SH-SY5Y (cell line): ENCODE measurements at regions not wholly inside any gene's neighbourhood (a gene's known extent, or its start where the extent isn't known, plus 50 kb on each side); places are given as distances from the start of the nearest gene placed in this dataset.

Experiments used
- GATA2 ChIP-seq: IDR thresholded peaks from 2 replicates; pipeline ENCODE4 v1.6.1; 2011; ENCODE audit warnings: mild to moderate bottlenecking, low read depth, low read length
- GATA3 ChIP-seq: IDR thresholded peaks from 2 replicates; pipeline ENCODE4 v1.6.1; 2011; ENCODE audit warnings: low read depth, mild to moderate bottlenecking, low read length, moderate library complexity

GRCh38 chr6:146892613-146893401, 294.0 kb downstream of the ADGB start:
- no peak for TF ChIP-seq GATA3
- TF ChIP-seq GATA2 = no peak

- no peak for TF ChIP-seq GATA3
Observed at GRCh38 chr6:146893690-146894089, 294.9 kb downstream of the ADGB start.

GRCh38 chr6:146894624-146895023, 295.9 kb downstream of the ADGB start:
- no peak for TF ChIP-seq GATA2

GRCh38 chr6:146895101-146895771, 296.5 kb downstream of the ADGB start:
- TF ChIP-seq GATA3 (no peak), GATA2 (no peak)

DNA sequence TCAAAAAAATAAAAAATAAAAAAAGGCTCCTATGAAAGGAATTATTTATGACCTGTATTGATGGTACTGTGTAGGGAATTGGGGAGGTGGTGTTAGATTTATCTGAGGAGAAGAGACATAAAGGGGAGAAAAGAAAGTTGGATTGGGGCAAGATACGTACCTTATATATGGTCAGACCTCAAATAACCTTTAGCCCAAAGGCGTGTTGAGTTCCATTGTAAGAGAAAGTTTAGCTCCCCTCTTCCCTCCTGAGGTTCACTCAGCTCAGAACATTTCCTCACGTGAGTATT, 296.9 kb downstream of the ADGB start:
- no peak for TF ChIP-seq GATA2
- TF ChIP-seq GATA3 = no peak

DNA sequence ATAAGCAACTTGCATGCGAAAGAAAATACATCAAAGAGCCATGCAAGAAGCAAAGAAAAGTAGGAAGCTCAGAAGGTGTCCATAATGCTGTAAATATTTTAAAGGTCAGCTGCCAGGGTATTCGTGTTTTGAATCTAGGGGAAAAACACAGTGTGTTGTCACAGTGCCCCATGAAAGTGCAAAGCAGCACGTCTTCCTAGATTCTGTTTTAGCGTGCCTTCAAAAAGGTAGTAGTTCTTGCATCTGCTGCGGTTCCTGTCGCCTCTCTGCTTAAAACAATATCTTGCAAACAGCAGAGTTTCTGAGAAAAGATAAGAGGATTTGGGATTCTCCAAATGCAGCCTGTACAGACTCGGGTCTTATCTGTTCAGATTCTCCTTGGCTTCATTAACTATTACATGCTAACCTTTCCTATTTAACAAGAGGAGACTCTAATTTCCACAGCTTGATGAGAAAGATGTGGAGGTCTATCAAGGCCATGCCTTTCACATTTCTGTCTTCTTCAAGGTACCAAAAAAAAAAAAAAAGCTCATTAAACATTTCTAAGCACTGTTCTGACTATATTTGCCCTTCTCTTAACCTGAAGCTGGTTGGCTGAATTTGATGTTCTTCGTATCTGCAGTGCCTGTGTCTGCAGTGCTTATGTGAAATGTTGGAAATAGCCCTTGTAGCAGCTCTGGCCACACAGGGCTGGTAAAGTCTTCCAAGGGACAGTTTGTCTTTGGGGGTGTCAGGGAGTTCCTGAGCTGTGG, 297.5 kb downstream of the ADGB start:
- TF ChIP-seq GATA2 = no peak
- TF ChIP-seq GATA3 = no peak

DNA sequence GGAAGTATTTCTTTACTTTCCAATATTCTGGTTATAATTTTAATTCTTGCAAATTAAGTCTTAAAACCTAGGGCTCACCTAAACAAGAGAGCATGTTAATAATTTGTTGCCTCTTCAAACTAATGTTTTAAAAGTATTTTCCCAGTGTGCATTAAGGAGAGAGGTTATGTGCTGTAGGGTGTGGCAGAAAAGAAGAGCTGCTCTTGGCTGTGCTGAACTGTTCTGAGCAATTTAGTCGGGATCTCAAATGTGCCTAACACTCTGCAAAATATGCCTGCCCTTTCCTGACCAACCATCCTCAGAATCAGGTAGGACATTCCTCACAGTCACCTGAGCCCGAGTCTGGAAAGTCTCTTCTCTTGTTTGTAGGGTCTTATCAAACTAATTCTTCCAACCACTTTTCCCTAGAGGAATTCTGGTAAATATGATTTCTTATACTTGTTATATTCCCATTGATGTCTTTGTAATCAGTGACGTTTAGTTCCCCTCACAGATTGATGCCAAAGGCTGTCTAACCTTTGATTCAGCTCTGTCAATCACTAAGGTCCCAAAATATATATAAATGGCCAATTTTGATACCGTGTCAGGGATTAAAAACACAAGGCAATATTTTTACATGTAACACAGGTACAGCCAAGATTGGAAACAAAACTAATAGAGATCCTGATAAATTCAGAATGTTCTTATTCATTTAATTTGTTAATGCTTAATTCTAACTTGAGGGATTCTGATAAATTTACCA, 298.4 kb downstream of the ADGB start:
- no peak for TF ChIP-seq GATA2
- TF ChIP-seq GATA3 = no peak

GRCh38 chr6:146898069-146898887, 299.5 kb downstream of the ADGB start:
- TF ChIP-seq GATA2 = no peak
- TF ChIP-seq GATA3 = no peak

DNA sequence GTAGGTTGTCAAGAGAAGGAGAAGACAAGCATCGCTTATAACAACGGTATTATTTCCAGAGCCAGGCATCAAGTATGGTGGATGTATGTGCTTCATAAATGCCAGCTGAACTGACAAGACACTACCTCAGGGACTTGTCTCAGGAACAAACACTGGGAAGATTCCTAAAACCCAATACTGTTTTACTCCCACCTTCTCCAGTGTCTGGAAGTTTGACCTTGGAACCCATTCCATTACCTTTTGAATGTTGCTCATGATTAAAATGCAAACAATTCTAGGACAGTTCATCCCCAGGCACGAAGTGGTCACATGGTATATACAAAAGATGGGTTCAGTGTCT, 300.1 kb downstream of the ADGB start:
- TF ChIP-seq GATA3 (no peak), GATA2 (no peak)

GRCh38 chr6:146901940-146902816, 302.0 kb upstream of the STXBP5 start:
- TF ChIP-seq GATA3 = no peak
- TF ChIP-seq GATA2 = no peak

GRCh38 chr6:146902846-146903245, 301.4 kb upstream of the STXBP5 start:
- TF ChIP-seq GATA2 (no peak), GATA3 (no peak)

DNA sequence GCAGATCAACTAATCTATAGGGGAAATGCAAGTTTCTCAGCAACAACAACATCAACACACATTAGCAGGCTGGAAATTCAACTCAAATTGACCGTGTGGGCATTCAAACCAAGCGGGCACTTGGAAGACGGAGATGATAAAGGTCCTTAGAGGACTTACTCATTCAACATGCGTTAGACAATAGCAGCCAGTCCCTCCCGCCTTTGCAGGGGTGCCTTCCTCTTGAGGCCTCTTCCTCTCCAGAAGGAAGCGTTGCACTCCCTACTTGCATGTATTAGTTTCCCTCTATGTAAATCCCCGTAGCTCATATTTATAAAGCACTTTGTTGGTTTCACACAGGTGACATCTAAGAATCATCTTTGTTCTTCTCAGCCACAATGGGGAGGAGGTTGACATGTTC, 300.8 kb upstream of the STXBP5 start:
- TF ChIP-seq GATA3 (no peak), GATA2 (no peak)

DNA sequence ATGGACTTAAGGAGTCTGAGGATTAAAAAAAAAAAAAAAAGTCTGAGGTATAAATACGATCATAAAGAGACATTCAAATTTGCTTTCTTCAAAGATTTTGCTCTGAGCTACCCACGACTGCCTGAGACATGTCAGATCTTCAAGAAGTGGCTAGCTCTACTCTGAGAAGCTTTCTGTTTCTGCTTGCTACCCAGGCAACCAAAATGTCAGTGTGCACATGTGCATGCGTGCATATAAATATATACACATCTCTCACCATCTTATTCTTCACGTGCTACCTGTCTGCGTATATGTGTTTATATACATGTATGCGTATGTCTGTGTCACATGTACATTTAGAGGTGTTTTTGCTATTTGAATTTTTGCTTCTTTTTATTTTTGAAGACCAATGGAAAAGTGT, 299.6 kb upstream of the STXBP5 start:
- TF ChIP-seq GATA3 (no peak), GATA2 (no peak)

- peak; percentile 20; the same call in 1 of the 2 replicates for TF ChIP-seq GATA3
- peak; percentile 90 for TF ChIP-seq GATA2
Observed at GRCh38 chr6:146905181-146905704, 299.0 kb upstream of the STXBP5 start.
